Thyroid gland (tissue), 4 donors: ENCODE measurements at regions not wholly inside any gene's neighbourhood (a gene's known extent, or its start where the extent isn't known, plus 50 kb on each side); places are given as distances from the start of the nearest gene placed in this dataset.

ENCODE experiments used
- DNase-seq, 2 donors: peaks; one replicate each; pipeline ENCODE4 v3.0.0-alpha.2; 2019
- H3K27ac ChIP-seq, 3 donors: fragments of 200-600 bp; sonication (generic); 1 replicate in 2 of 3; 2 replicates in 1 of 3; pipeline ENCODE4 v1.5.1; 2016 to 2019; ENCODE audit warnings: mild to moderate bottlenecking in 1 of 3, moderate library complexity in 1 of 3
- H3K27me3 ChIP-seq: fragments of 200-600 bp; sonication (generic); one replicate; pipeline ENCODE4 v1.5.1; 2019
- H3K36me3 ChIP-seq, 2 donors: fragments of 200-600 bp; sonication (generic); one replicate each; pipeline ENCODE4 v1.5.1; 2016 to 2019
- H3K4me1 ChIP-seq, 2 donors: fragments of 200-600 bp; sonication (generic); one replicate each; pipeline ENCODE4 v1.5.1; 2017 to 2019
- H3K4me3 ChIP-seq, 3 donors: fragments of 200-600 bp; sonication (generic); replicated peaks in 1 of 3; 1 replicate in 2 of 3; 2 replicates in 1 of 3; pipeline ENCODE4 v1.5.1; 2016; ENCODE audit warnings: mild to moderate bottlenecking in 1 of 3
- H3K9me3 ChIP-seq: fragments of 200-600 bp; sonication (generic); one replicate; pipeline ENCODE4 v1.5.1; 2017
- POLR2A ChIP-seq, 2 donors: fragments of 450-650 bp; IDR thresholded peaks; one replicate each; pipeline ENCODE4 v1.6.1; 2017; ENCODE audit warnings: antibody characterized with exemption in 2 of 2, mild to moderate bottlenecking in 2 of 2, moderate library complexity in 1 of 2
- WGBS, 2 donors: methylation state at CpG; one replicate each; pipeline ENCODE4 v1.1.5; 2017; 5-methylcytosine and 5-hydroxymethylcytosine counted together
- intact Hi-C: fragments of 100-400 bp; cut with DNase I; formaldehyde crosslinking; loops from one replicate; pipeline ENCODE4 v1.15.1; 2023
- TF ChIP-seq, protein P1 (sequence below), 6 experiments: fragments of 200-600 bp in 3 of 6; fragments of 450-650 bp in 3 of 6; sonication (generic) in 3 of 6; IDR thresholded peaks; one replicate each; pipeline ENCODE4 v1.5.1; 2016 to 2019; ENCODE audit warnings: antibody characterized with exemption in 6 of 6, mild to moderate bottlenecking in 2 of 6, inconsistent platforms in 1 of 6, moderate library complexity in 1 of 6

- intact Hi-C loops: no loop called here
- Histone ChIP-seq H3K36me3 (no peaks in the 10 kb centered on the region), H3K27me3 (no peaks in the 10 kb centered on the region), H3K4me3 (no peak overlapping the region), H3K9me3 (no peaks in the 10 kb centered on the region), H3K27ac (no peak overlapping the region), H3K4me1 (no peaks in the 10 kb centered on the region)
- TF ChIP-seq, protein P1, sequence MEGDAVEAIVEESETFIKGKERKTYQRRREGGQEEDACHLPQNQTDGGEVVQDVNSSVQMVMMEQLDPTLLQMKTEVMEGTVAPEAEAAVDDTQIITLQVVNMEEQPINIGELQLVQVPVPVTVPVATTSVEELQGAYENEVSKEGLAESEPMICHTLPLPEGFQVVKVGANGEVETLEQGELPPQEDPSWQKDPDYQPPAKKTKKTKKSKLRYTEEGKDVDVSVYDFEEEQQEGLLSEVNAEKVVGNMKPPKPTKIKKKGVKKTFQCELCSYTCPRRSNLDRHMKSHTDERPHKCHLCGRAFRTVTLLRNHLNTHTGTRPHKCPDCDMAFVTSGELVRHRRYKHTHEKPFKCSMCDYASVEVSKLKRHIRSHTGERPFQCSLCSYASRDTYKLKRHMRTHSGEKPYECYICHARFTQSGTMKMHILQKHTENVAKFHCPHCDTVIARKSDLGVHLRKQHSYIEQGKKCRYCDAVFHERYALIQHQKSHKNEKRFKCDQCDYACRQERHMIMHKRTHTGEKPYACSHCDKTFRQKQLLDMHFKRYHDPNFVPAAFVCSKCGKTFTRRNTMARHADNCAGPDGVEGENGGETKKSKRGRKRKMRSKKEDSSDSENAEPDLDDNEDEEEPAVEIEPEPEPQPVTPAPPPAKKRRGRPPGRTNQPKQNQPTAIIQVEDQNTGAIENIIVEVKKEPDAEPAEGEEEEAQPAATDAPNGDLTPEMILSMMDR (IDR thresholded peaks at IDR 0.05): no peak
- TF ChIP-seq POLR2A (IDR thresholded peaks at IDR 0.05): no peak
- DNase-seq: no peak
These were observed 1086.4 kb upstream of the RBFOX1 start for GRCh38 chr16:6246266-6246665.

GRCh38 chr16:6232056-6232455, 1100.6 kb upstream of the RBFOX1 start:
- Histone ChIP-seq H3K9me3 (peaks cover 3% of the 10 kb centered on the region), H3K4me1 (no peaks in the 10 kb centered on the region), H3K4me3 (no peak overlapping the region), H3K27ac (no peak overlapping the region), H3K27me3 (no peaks in the 10 kb centered on the region), H3K36me3 (no peaks in the 10 kb centered on the region)
- DNase-seq: no peak
- whole genome bisulfite sequencing, 2 donors: 56 to 61% methylated on average over 4 of the region's 4 CpGs
- intact Hi-C loops: no loop called here
- TF ChIP-seq POLR2A (IDR thresholded peaks at IDR 0.05): no peak
- TF ChIP-seq, protein P1 (IDR thresholded peaks at IDR 0.05): no peak

DNA sequence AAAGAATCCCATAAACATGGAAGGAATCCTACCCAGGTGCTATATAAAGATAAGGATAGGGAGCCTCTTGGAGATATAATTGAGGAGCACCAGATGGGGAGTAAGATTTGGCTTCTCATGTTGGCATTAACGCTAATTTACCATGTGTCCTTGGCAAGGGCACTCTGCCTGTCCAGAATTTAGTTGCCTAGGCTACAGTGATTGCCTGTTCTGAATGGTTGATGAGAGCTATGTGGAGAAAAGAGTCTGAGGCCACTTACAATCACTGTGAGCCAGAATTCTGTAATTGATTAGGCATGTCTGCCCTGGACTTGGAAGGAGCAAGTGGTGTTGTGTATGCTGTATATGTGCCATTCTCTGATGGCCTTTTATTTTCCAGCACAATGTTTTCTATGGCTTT, 1101.2 kb upstream of the RBFOX1 start:
- H3K27me3 ChIP-seq: no peaks in the 10 kb centered on the region
- intact Hi-C loops: no loop called here
- 90 to 94% methylated on average over 1 of the region's 1 CpG for WGBS, 2 donors
- DNase-seq: no peak
- no peak overlapping the region for H3K4me3 ChIP-seq
- H3K27ac ChIP-seq: no peak overlapping the region
- TF ChIP-seq POLR2A (IDR thresholded peaks at IDR 0.05): no peak
- TF ChIP-seq, protein P1 (IDR thresholded peaks at IDR 0.05): no peak
- H3K9me3 ChIP-seq: peaks cover 3% of the 10 kb centered on the region
- H3K4me1 ChIP-seq: no peaks in the 10 kb centered on the region
- no peaks in the 10 kb centered on the region for H3K36me3 ChIP-seq

- Histone ChIP-seq H3K9me3 (no peaks in the 10 kb centered on the region), H3K27me3 (no peaks in the 10 kb centered on the region), H3K36me3 (no peaks in the 10 kb centered on the region), H3K4me3 (no peak overlapping the region), H3K27ac (no peak overlapping the region), H3K4me1 (no peaks in the 10 kb centered on the region)
- WGBS, 2 donors: 52 to 57% methylated on average over 6 of the region's 6 CpGs
- no peak for TF ChIP-seq POLR2A (IDR thresholded peaks at IDR 0.05)
- TF ChIP-seq, protein P1 (IDR thresholded peaks at IDR 0.05): no peak
- intact Hi-C loops: no loop called here
- no peak for DNase-seq
These were observed 1103.5 kb upstream of the RBFOX1 start for GRCh38 chr16:6229186-6229585.

DNA sequence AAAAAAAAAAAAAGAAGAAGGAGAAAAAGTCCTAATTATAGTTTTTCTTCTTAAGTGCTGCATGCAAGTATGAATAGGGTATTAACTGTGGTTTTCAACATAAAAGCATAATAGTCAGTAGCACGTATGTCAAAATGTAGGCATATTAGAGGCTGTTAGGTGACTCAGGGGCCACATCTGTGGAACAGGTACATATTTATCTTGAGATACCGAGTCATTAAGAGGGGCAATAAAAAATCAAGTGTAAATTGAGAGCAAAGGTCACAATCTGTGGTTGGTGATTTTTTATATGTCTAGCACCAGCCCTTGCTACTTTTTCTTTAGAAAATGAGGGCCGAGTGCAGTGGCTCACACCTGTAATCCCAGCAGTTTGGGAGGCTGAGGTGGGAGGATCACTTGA, 1113.8 kb upstream of the RBFOX1 start:
- intact Hi-C loops: no loop called here
- WGBS, 2 donors: 56 to 59% methylated on average over 3 of the region's 3 CpGs
- H3K36me3 ChIP-seq: no peaks in the 10 kb centered on the region
- TF ChIP-seq, protein P1 (IDR thresholded peaks at IDR 0.05): no peak
- TF ChIP-seq POLR2A (IDR thresholded peaks at IDR 0.05): no peak
- no peak overlapping the region for H3K4me3 ChIP-seq
- no peaks in the 10 kb centered on the region for H3K27me3 ChIP-seq
- H3K27ac ChIP-seq: no peak overlapping the region
- no peaks in the 10 kb centered on the region for H3K9me3 ChIP-seq
- DNase-seq: no peak
- H3K4me1 ChIP-seq: no peaks in the 10 kb centered on the region
